ENCODE measurements at regions not wholly inside any gene's neighbourhood (a gene's known extent, or its start where the extent isn't known, plus 50 kb on each side); places are given as distances from the start of the nearest gene placed in this dataset.

DNA sequence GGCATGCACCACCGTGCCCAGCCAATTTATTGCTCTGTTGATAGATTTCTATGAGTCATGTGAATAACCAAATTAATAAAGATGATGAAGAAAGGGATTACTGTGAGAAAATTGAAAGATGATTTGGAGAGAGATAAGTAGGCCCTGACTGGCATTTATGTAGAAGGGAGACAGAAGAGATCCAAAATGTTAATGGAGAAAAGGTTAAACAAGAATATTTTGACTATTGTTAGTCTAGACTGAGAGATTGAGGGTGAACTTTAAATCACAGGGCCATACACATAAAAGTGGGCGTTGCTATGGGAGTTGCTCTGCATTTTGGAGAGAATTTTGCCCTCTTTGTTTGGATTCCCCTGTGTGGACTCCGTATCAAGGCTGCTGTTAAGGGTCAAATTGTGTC, 68.9 kb upstream of the SCAF8 start:
- Mint-ChIP-seq H3K4me1 (ENCODE audit: low read depth) (no peaks in the 10 kb centered on the region), H3K4me3 (ENCODE audit: low read depth) (no peak overlapping the region), H3K27me3 (no peaks in the 10 kb centered on the region), H3K27ac (no peak overlapping the region), H3K36me3 (ENCODE audit: insufficient read depth) (no peaks in the 10 kb centered on the region), H3K9me3 (ENCODE audit: low read depth) (no peaks in the 10 kb centered on the region)
- TF ChIP-seq, protein P1, sequence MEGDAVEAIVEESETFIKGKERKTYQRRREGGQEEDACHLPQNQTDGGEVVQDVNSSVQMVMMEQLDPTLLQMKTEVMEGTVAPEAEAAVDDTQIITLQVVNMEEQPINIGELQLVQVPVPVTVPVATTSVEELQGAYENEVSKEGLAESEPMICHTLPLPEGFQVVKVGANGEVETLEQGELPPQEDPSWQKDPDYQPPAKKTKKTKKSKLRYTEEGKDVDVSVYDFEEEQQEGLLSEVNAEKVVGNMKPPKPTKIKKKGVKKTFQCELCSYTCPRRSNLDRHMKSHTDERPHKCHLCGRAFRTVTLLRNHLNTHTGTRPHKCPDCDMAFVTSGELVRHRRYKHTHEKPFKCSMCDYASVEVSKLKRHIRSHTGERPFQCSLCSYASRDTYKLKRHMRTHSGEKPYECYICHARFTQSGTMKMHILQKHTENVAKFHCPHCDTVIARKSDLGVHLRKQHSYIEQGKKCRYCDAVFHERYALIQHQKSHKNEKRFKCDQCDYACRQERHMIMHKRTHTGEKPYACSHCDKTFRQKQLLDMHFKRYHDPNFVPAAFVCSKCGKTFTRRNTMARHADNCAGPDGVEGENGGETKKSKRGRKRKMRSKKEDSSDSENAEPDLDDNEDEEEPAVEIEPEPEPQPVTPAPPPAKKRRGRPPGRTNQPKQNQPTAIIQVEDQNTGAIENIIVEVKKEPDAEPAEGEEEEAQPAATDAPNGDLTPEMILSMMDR (IDR thresholded peaks at IDR 0.05; ENCODE audit: unreplicated experiment), result no peak
- DNase-seq (ENCODE audit: low spot score, unreplicated experiment), result no peak

DNA sequence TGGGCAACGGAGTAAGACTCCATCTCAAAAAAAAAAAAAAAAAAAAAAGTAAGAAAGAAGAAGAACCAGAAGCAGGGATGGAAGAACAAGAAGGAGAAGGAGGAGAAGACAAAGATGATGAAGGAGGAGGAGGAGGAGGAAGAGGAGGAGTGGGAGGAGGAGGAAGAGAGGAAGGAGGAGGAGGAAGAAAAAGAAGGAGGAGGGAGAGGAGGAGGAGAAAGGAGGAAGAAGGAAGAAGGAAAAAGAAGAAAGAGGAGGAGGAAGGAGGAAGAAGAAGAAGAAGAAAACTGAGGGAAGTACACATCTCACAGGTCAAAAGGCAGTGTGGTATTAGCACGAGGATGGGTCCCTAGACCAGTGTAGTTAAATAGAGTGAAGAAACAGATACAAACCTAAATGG, 65.1 kb upstream of the SCAF8 start:
- TF ChIP-seq, protein P1 (IDR thresholded peaks at IDR 0.05; ENCODE audit: unreplicated experiment), result no peak
- Mint-ChIP-seq H3K4me1 (ENCODE audit: low read depth) (no peaks in the 10 kb centered on the region), H3K36me3 (ENCODE audit: insufficient read depth) (no peaks in the 10 kb centered on the region), H3K27me3 (no peaks in the 10 kb centered on the region), H3K27ac (no peak overlapping the region), H3K4me3 (ENCODE audit: low read depth) (no peak overlapping the region), H3K9me3 (ENCODE audit: low read depth) (no peaks in the 10 kb centered on the region)
- DNase-seq (ENCODE audit: low spot score, unreplicated experiment), result no peak

DNA sequence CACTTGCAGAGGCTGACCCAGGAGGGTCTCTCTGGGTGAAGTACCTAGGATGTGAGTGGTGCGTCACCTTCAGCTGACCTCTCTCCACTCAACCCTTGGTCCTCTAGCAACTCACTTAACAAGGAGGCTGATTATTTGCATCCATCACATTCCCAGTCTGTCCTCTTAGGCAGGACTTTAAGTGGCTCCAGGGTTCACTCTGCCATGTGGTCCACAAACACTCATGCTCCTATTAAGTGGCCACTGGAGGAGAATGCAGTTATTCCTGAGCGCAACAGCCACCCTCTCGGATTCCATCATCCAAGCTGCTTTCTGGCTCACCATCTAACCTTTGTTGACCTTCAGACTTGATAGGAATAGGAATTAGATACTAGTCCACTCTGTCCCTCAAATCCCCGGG, 61.1 kb upstream of the SCAF8 start:
- Mint-ChIP-seq H3K27me3 (no peaks in the 10 kb centered on the region), H3K36me3 (ENCODE audit: insufficient read depth) (no peaks in the 10 kb centered on the region), H3K9me3 (ENCODE audit: low read depth) (no peaks in the 10 kb centered on the region), H3K27ac (peak overlapping the region; percentile 38), H3K4me3 (ENCODE audit: low read depth) (no peak overlapping the region), H3K4me1 (ENCODE audit: low read depth) (no peaks in the 10 kb centered on the region)
- TF ChIP-seq, protein P1 (IDR thresholded peaks at IDR 0.05; ENCODE audit: unreplicated experiment), result no peak
- DNase-seq (ENCODE audit: low spot score, unreplicated experiment), result no peak

DNA sequence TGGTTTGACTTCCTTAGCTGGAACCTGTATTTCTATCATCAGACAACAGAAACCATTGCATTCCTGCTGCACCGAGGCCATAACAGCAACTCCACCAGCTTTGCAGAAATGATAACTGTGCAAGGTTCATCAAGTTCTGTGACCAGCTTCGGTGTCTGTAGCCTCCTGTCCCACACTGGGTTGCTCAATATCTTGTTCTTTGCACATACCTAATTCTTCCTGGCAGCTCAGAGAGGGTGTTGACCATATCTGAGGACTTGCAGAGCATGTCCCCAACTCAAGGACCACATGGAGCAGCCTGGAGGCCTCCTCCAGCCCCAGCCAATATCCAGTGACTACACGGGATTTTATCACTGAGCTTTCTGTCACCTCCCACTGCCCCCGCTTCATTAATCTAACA, 59.3 kb upstream of the SCAF8 start:
- no peak for DNase-seq (ENCODE audit: low spot score, unreplicated experiment)
- no peaks in the 10 kb centered on the region for H3K9me3 Mint-ChIP-seq (ENCODE audit: low read depth)
- H3K4me3 Mint-ChIP-seq (ENCODE audit: low read depth), result no peak overlapping the region
- H3K36me3 Mint-ChIP-seq (ENCODE audit: insufficient read depth), result no peaks in the 10 kb centered on the region
- no peaks in the 10 kb centered on the region for H3K27me3 Mint-ChIP-seq
- TF ChIP-seq, protein P1 (IDR thresholded peaks at IDR 0.05; ENCODE audit: unreplicated experiment), result no peak
- no peak overlapping the region for H3K27ac Mint-ChIP-seq
- H3K4me1 Mint-ChIP-seq (ENCODE audit: low read depth), result no peaks in the 10 kb centered on the region

DNA sequence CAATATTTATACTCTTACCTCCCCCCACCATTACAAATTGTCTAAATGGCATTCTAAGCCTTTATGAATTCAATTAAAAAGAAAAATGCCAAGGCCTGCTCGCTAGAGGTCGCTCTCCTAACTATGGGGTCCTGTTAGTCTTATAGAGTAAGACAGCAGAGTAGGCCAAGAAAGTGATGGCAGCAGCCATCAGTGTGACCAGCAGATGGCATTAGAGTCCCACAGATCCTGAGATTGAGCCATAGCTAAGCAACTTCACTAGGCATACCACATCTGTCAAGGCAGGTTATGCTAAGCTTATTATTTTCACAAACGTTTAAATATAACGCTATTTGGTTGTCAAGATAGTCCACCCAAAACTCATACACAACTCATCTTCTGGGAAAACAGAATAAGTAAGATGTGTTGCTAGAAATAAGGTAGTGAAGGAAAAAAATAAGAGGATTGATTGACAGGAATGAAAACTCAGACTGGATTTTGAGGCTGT, 57.6 kb upstream of the SCAF8 start:
- TF ChIP-seq, protein P1 (IDR thresholded peaks at IDR 0.05; ENCODE audit: unreplicated experiment), result peak; percentile 100
- peak; percentile 67 for DNase-seq (ENCODE audit: low spot score, unreplicated experiment)
- Mint-ChIP-seq H3K27ac (no peak overlapping the region), H3K4me3 (ENCODE audit: low read depth) (no peak overlapping the region), H3K9me3 (ENCODE audit: low read depth) (no peaks in the 10 kb centered on the region), H3K4me1 (ENCODE audit: low read depth) (no peaks in the 10 kb centered on the region), H3K36me3 (ENCODE audit: insufficient read depth) (no peaks in the 10 kb centered on the region), H3K27me3 (no peaks in the 10 kb centered on the region)

Measured in progenitor cell of endocrine pancreas (in vitro differentiated cells).